Transverse colon (tissue), 4 donors: ENCODE measurements at regions not wholly inside any gene's neighbourhood (a gene's known extent, or its start where the extent isn't known, plus 50 kb on each side); places are given as distances from the start of the nearest gene placed in this dataset.

ENCODE experiments used
- DNase-seq: peaks from one replicate; pipeline ENCODE4 v3.0.0-alpha.2; 2019
- H3K27ac ChIP-seq, 4 donors: fragments of 200-600 bp; sonication (generic); 2 replicates each; pipeline ENCODE4 v1.5.1; 2016 to 2018; ENCODE audit warnings: inconsistent platforms in 4 of 4
- H3K27me3 ChIP-seq: fragments of 200-600 bp; sonication (generic); 2 replicates; pipeline ENCODE4 v1.5.1; 2017; ENCODE audit warnings: inconsistent platforms
- H3K36me3 ChIP-seq, 4 donors: fragments of 200-600 bp; sonication (generic); 2 replicates each; pipeline ENCODE4 v1.5.1; 2017 to 2019; ENCODE audit warnings: inconsistent platforms in 4 of 4
- H3K4me1 ChIP-seq, 4 donors: fragments of 200-600 bp; sonication (generic); 2 replicates each; pipeline ENCODE4 v1.5.1; 2017 to 2020; ENCODE audit warnings: inconsistent platforms in 4 of 4
- H3K4me3 ChIP-seq, 4 donors: fragments of 200-600 bp; sonication (generic); 1 replicate in 1 of 4; 2 replicates in 3 of 4; pipeline versions ENCODE4 v1.5.1 to v1.6.1; 2017 to 2019; ENCODE audit warnings: inconsistent platforms in 4 of 4
- H3K9me3 ChIP-seq, 2 donors: fragments of 200-600 bp; sonication (generic); 2 replicates each; pipeline ENCODE4 v1.5.1; 2017 to 2019; ENCODE audit warnings: inconsistent platforms in 2 of 2
- CTCF ChIP-seq, 5 experiments: fragments of 200-600 bp in 3 of 5; fragments of 450-650 bp in 2 of 5; sonication (generic) in 3 of 5; IDR thresholded peaks; 1 replicate in 2 of 5; 2 replicates in 3 of 5; pipeline ENCODE4 v1.5.1; 2016 to 2017; ENCODE audit warnings: antibody characterized with exemption in 5 of 5, inconsistent platforms in 3 of 5, mild to moderate bottlenecking in 2 of 5, moderate library complexity in 1 of 5
- EP300 ChIP-seq: sonication (generic); formaldehyde crosslinking; IDR thresholded peaks from one replicate; pipeline ENCODE4 v1.6.1; 2017; ENCODE audit warnings: antibody characterized with exemption, low read depth
- POLR2A ChIP-seq: fragments of 450-650 bp; IDR thresholded peaks from one replicate; pipeline ENCODE4 v1.6.1; 2016; ENCODE audit warnings: antibody characterized with exemption, mild to moderate bottlenecking, moderate library complexity
- POLR2AphosphoS5 ChIP-seq, 3 donors: sonication (generic); formaldehyde crosslinking; IDR thresholded peaks; one replicate each; pipeline ENCODE4 v1.6.1; 2016; ENCODE audit warnings: antibody characterized with exemption in 3 of 3
- WGBS, 2 donors: methylation state at CpG; one replicate each; pipeline ENCODE4 v1.1.5; 2018; ENCODE audit warnings: low coverage in 1 of 2; 5-methylcytosine and 5-hydroxymethylcytosine counted together
- in situ Hi-C, 4 donors: fragments of 200-750 bp; cut with MboI; loops; one replicate each; pipeline versions ENCODE4 v1.15.0 to v1.15.1; 2017; ENCODE audit warnings: low sequenced_read_pairs in 3 of 4, low pct_ligation_motif_present in 1 of 4, low pct_unique_long_range_greater_than_20kb in 1 of 4
- intact Hi-C: fragments of 100-400 bp; cut with DNase I; formaldehyde crosslinking; loops from one replicate; pipeline ENCODE4 v1.15.1; 2023; ENCODE audit warnings: low total_unique reads

- TF ChIP-seq POLR2AphosphoS5 (IDR thresholded peaks at IDR 0.05) (no peak), POLR2A (no peak), EP300 (no peak), CTCF (IDR thresholded peaks at IDR 0.05) (no peak)
- in situ Hi-C loops (no loop called here), intact Hi-C loops (no loop called here)
- H3K4me1 ChIP-seq = no peaks in the 10 kb centered on the region
- no peaks in the 10 kb centered on the region for H3K9me3 ChIP-seq
- no peak overlapping the region for H3K27ac ChIP-seq
- H3K4me3 ChIP-seq = no peak overlapping the region
- H3K27me3 ChIP-seq = no peaks in the 10 kb centered on the region
- no peak for DNase-seq
- no peaks in the 10 kb centered on the region for H3K36me3 ChIP-seq
- WGBS, 2 donors = 59 to 61% methylated on average over 4 of the region's 4 CpGs
Observed at GRCh38 chr17:13995856-13996271, 73.4 kb upstream of the COX10 start.

GRCh38 chr17:13996276-13996675 lies 73.0 kb upstream of the COX10 start:
- intact Hi-C loops (no loop called here), in situ Hi-C loops (no loop called here)
- no peak overlapping the region for H3K4me3 ChIP-seq
- H3K27me3 ChIP-seq = no peaks in the 10 kb centered on the region
- H3K36me3 ChIP-seq = no peaks in the 10 kb centered on the region
- DNase-seq = no peak
- H3K27ac ChIP-seq = no peak overlapping the region
- no peaks in the 10 kb centered on the region for H3K4me1 ChIP-seq
- TF ChIP-seq CTCF (IDR thresholded peaks at IDR 0.05) = no peak
- no peak for TF ChIP-seq EP300
- no peak for TF ChIP-seq POLR2AphosphoS5 (IDR thresholded peaks at IDR 0.05)
- TF ChIP-seq POLR2A = no peak
- no peaks in the 10 kb centered on the region for H3K9me3 ChIP-seq
- 79 to 81% methylated on average over 6 to 7 of the region's 7 CpGs for WGBS, 2 donors

- intact Hi-C loops = no loop called here
- 71 to 100% methylated on average over 1 to 3 of the region's 3 CpGs for WGBS, 2 donors
- in situ Hi-C loops = no loop called here
Observed at GRCh38 chr17:13996748-13997147, 72.6 kb upstream of the COX10 start.

GRCh38 chr17:14004927-14005620 lies 64.2 kb upstream of the COX10 start:
- no peak overlapping the region for H3K4me3 ChIP-seq
- no peaks in the 10 kb centered on the region for H3K36me3 ChIP-seq
- TF ChIP-seq CTCF (IDR thresholded peaks at IDR 0.05) = no peak
- TF ChIP-seq POLR2AphosphoS5 (IDR thresholded peaks at IDR 0.05) = no peak
- TF ChIP-seq EP300 = no peak
- TF ChIP-seq POLR2A = no peak
- intact Hi-C loops = no loop called here
- in situ Hi-C loops = no loop called here
- H3K4me1 ChIP-seq = no peaks in the 10 kb centered on the region
- no peak overlapping the region for H3K27ac ChIP-seq
- H3K27me3 ChIP-seq = no peaks in the 10 kb centered on the region
- no peak for DNase-seq
- H3K9me3 ChIP-seq = no peaks in the 10 kb centered on the region
- WGBS, 2 donors = 86 to 90% methylated on average over 2 of the region's 2 CpGs

More at GRCh38 chr17:13996748-13997147, 72.6 kb upstream of the COX10 start:
- no peaks in the 10 kb centered on the region for H3K27me3 ChIP-seq
- no peak overlapping the region for H3K4me3 ChIP-seq
- TF ChIP-seq CTCF (IDR thresholded peaks at IDR 0.05) (no peak), POLR2A (no peak), EP300 (no peak)
- DNase-seq = no peak
- H3K9me3 ChIP-seq = no peaks in the 10 kb centered on the region
- H3K36me3 ChIP-seq = no peaks in the 10 kb centered on the region
- no peaks in the 10 kb centered on the region for H3K4me1 ChIP-seq
- no peak overlapping the region for H3K27ac ChIP-seq
